ENCODE measurements at regions not wholly inside any gene's neighbourhood (a gene's known extent, or its start where the extent isn't known, plus 50 kb on each side); places are given as distances from the start of the nearest gene placed in this dataset.
A peak's percentile ranks its signal among the peaks of the same experiment; 100 is the strongest.

- DNase-seq: no peak
These were observed 539.1 kb downstream of the CD83 start for GRCh38 chr6:14656649-14657048.

DNA sequence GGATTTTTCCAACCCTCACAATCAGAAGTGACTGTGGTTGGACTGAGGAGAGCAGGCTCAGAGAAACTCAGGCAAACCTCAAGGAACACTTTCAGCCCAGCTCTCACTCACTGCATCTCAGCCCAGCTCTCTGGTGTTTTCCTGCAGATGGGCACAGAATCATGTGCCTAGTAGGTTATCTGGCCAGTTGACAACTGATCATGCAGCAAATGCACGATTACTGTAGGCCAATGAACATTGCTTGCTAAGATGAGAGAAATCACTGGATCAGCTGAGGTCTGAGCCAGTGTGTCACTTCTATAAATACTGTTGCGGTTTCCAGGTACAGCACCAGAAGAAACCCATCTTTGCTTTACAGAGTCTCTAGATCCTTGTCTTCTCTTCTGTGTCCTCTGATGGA lies 540.5 kb downstream of the CD83 start:
- no peak for DNase-seq

GRCh38 chr6:14658886-14659561 lies 541.5 kb downstream of the CD83 start:
- DNase-seq: no peak

GRCh38 chr6:14659841-14660240 lies 542.3 kb downstream of the CD83 start:
- DNase-seq: no peak

- DNase-seq: no peak
These were observed 543.4 kb downstream of the CD83 start for GRCh38 chr6:14660806-14661579.

- DNase-seq: no peak
These were observed 544.1 kb downstream of the CD83 start for GRCh38 chr6:14661691-14662090.

DNA sequence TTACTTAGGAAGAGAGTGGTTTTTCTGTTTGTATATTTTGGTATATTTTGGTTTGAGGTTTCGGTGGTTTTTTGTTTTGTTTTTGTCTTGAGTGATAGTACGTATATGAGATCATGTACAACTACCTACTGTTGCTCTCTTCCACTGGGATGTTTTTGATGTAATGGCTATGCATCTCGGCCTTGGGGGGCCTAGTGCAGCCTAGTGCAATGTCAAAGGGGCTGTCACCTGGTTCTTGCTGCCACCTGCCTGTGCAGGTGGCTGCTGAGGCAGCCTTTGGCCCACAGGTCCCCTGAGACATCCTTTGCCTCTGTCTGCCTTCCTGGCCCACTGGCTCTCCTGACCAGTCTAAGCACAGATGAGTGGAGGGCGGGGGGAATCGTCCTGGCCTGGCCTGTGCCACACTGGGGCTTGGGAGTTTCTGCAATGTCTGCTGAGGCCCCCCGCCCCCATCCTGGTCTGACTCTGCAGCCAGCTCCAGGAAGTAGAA lies 546.6 kb downstream of the CD83 start:
- DNase-seq: no peak

DNA sequence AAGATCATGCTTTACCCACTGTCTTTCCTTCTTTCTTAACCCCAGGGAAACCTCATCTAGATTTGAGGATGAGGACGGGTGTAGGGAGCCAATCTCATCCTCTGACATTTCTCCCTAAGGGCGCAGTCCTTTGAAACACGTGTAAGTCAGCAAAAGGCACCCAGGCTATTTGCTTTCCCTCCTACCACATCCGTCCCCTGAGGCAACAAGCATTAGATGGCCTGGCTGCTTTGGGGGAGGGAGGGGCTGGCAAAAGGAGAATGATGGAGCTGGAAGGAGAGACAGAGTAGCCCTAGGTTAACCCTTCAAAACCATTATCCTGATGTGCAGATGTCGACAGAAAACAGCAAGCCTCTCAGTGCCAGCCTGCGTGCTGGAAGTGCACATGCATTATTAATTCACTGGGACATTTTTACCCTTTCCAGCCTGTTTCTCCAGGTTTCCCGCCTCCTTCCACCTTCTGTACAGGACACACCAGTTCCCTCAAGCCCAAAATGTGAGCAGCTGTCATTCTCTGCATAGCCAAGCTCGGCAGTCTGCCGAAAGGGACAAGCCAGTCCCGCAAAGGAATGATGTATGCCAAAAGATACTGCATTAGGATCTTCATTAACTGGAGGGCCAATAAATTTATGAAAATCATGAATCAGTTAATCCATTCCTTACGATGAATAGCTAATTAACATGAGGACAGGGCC lies 547.2 kb downstream of the CD83 start:
- DNase-seq: no peak

DNA sequence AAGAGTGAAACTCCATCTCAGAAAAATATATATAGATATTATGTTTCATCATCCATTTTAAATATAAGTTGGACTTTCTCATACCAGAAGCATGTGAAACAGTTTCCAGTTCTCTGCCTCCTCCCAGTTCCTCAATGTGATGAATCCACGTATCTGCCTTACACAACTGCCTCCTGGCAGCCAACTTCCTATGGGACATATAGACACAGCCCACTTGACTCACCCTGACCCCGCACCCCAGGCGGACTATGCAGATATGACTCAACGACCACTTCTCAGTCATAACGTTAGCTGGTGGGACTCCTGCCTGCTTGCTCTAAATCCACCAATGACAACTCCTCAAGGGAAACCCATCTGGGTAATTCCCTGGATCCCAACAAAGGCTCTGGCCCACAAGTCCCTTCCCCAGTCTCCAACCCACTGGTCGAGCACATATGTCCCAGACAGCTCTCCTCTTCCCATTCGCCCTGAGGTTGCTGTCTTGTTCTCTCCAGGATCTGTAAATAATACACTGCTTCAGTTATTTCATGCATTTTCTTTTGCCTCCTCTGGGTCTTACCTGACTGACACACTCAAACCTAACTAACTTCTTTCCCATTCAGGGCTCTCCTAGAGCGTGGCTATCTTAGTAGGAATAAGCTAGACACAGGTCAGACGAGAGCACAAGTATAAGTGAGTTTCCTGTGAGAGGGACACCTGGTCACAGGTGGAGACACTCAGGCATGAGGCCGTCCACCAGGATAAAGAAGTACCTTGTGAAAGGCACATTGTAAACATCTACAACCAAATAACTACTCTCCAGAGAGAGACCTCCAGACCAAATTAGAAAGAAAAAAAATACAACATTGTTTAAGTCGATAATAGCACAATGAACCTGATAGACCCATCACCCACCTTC lies 548.5 kb downstream of the CD83 start:
- DNase-seq: peak; percentile 20

DNA sequence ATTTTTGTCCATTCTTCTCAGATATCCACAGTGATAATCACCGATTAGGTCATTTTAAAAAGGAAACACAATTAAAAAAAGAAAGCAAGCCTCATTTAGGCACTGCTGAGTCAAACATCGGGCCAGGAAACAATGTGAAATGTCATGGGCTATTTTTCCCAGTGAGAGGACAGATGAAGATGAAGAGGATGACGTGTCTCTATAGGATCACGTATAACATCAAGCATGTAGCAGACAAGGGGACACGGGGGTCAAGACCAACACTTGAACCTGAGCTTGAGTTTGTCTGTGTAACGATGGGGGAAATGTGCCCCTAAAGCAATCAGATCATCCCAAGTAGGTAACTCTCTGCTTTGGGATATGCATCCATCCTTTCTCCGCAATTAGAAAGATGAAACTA lies 553.2 kb downstream of the CD83 start:
- no peak for DNase-seq

DNA sequence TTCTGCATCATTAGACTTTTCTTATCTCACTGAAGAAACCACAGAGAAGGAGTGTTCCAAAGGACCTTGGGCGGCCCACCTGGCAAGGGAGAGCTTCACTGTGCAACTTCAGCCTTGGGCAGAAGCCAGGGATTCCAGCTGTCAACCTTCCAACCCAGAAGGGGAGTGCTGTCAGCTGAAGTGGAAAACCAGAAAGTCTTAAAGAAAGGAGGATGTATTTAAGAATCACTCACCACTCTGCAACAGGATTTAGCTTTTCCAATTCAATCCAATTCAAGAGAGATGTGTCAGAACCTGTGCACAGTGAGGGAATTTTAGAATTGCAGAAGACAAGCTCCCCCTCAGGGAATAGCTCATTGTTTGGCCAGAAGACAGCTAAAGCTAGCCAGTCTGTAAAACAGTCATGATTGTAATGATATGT lies 553.7 kb downstream of the CD83 start:
- DNase-seq: no peak

GRCh38 chr6:14671937-14672336 lies 554.4 kb downstream of the CD83 start:
- DNase-seq: no peak

GRCh38 chr6:14673201-14673600 lies 555.6 kb downstream of the CD83 start:
- DNase-seq: no peak

DNA sequence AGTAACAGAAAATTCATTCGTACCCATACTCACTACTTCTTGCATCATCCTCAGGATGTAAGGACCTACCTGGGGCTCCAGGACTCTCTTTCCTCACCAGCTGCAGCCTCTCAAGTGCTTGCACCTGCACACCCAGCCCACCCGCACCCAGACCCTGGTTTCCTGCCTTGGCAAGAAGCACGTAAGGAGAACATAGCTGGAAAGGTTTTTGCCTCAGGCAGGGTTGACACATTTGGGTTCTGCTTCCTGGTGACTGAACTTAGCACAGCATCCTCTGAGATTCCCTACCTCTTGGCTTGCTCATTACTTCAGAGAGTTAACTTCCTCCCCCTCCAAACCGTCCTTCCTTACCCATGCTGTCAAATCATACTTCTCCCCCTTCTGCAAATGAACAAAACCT lies 556.9 kb downstream of the CD83 start:
- DNase-seq: no peak

- DNase-seq: no peak
These were observed 557.5 kb downstream of the CD83 start for GRCh38 chr6:14674867-14675648.

DNA sequence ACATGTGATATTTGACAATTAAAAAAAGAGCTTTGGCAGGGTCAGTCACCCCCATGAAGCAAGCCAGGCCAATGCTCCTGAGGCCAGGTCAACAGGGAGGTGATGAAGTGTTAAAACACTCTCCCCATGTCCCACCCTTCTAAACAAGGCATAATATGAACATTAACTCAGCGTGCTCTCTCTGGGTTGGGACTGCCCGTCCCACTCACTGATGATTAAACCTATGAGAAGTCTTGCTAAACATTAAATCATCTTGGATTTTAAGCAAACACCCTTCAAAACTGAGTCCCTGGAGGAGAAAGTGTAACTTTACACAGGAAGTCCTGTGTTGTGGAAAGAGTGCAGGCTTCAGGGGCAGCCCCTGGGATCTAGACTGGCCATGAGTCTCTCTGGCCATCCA lies 558.5 kb downstream of the CD83 start:
- DNase-seq: no peak

GRCh38 chr6:14676977-14677781 lies 559.6 kb downstream of the CD83 start:
- DNase-seq: no peak

DNA sequence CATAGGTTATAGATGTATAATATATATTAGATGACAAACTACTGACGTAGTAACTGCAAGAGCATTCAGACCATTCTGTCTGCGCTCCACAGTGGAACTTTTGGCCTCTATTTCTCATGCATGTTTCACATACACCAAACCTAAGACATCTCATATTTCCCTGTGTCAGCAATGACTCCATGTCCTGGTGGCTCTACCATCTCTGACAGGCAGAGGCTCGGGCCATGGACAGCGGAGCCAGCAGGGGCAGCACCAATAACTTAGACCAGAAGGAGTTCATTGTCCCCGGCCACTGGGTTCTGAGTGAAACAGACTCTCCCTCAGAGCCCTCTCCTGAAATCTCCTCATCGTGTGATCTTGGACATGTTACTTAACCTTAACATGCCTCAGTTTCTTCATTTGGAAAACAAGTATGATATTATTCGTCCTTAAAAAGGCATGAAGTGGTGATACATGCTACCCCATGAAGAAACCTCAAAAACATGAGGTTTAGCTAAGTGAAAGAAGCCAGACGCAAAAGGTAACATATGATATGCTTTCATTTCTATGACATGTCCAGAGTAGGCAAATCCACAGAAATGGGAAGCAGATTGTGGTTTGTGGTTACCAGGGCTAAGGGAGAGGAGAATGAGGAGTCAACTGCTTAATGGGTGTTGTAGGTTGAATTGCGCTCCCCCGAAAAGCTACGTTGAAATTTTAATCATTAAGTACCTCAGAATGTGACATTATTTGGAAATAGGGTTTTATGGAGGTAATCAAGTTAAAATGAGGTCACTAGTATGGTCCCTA lies 564.0 kb upstream of the JARID2 start:
- no peak for DNase-seq

DNA sequence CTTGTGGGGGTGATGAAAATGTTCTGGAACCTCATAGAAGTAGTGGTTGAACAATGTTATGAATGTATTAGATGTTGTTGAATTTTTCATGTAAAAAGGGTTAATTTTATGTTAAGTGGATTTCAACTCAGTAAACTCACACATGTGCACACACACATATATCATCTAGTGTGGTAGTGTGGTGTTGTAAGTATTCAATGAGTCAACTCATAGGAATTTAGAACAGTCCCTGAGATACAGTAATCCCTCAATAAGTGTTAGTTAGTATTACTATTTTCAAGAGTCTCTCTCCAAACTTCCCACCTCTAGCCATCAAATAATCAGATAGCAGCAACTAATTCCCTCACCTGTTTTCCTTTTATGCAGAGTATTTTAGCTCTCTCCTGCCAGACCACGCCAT lies 563.1 kb upstream of the JARID2 start:
- no peak for DNase-seq

- no peak for DNase-seq
These were observed 556.2 kb upstream of the JARID2 start for GRCh38 chr6:14689639-14690038.
